DND-41 (cell line): ENCODE measurements at regions not wholly inside any gene's neighbourhood (a gene's known extent, or its start where the extent isn't known, plus 50 kb on each side); places are given as distances from the start of the nearest gene placed in this dataset.

Source experiments
- ATAC-seq: fragments of 200-7000 bp; cut with Tn5 transposase; 3 replicates; pipeline ENCODE4 v1.9.1; 2021; ENCODE audit warnings: low read depth; ENCODE audit not compliant: insufficient read depth
- DNase-seq: peaks from one replicate; pipeline ENCODE4 v3.0.0-alpha.2; 2020
- H2AFZ ChIP-seq: 2 replicates; pipeline ENCODE4 v1.6.0; 2012; ENCODE audit warnings: low read depth, low read length
- H3K27ac ChIP-seq: 2 replicates; pipeline ENCODE4 v1.5.1; 2012; ENCODE audit warnings: low read length, inconsistent platforms
- H3K27me3 ChIP-seq: fragments of 200-600 bp; sonication (generic); 2 replicates; pipeline ENCODE4 v1.6.0; 2012; ENCODE audit warnings: low read length, mild to moderate bottlenecking, inconsistent platforms; ENCODE audit not compliant: insufficient read depth, poor library complexity
- H3K36me3 ChIP-seq: 2 replicates; pipeline ENCODE4 v1.5.1; 2012; ENCODE audit warnings: low read length, inconsistent platforms; ENCODE audit not compliant: insufficient read depth
- H3K4me1 ChIP-seq: 2 replicates; pipeline ENCODE4 v1.5.1; 2012; ENCODE audit warnings: mild to moderate bottlenecking, low read length; ENCODE audit not compliant: insufficient read depth
- H3K4me2 ChIP-seq: 2 replicates; pipeline ENCODE4 v1.6.0; 2012; ENCODE audit warnings: mild to moderate bottlenecking, moderate library complexity, low read length, inconsistent platforms; ENCODE audit not compliant: insufficient read depth
- H3K4me3 ChIP-seq, 2 experiments: fragments of 200-600 bp in 1 of 2; shearing (Covaris generic) in 1 of 2; 2 replicates each; pipeline ENCODE4 v1.5.1; 2012 to 2016; ENCODE audit warnings: inconsistent platforms in 2 of 2, low read length in 2 of 2, mild to moderate bottlenecking in 2 of 2, low read depth in 1 of 2, moderate library complexity in 1 of 2
- H3K79me2 ChIP-seq: 2 replicates; pipeline ENCODE4 v1.6.0; 2012; ENCODE audit warnings: low read length, inconsistent platforms; ENCODE audit not compliant: insufficient read depth
- H3K9ac ChIP-seq: 2 replicates; pipeline ENCODE4 v1.6.0; 2012; ENCODE audit warnings: low read depth, mild to moderate bottlenecking, inconsistent platforms, low read length, moderate library complexity
- H3K9me3 ChIP-seq: 2 replicates; pipeline ENCODE4 v1.5.1; 2012; ENCODE audit warnings: low read length, moderate library complexity, mild to moderate bottlenecking, inconsistent platforms; ENCODE audit not compliant: insufficient read depth, severe bottlenecking
- H4K20me1 ChIP-seq: 2 replicates; pipeline ENCODE4 v1.6.0; 2012; ENCODE audit warnings: low read length; ENCODE audit not compliant: insufficient read depth
- EZH2 ChIP-seq: IDR thresholded peaks from 3 replicates; pipeline ENCODE4 v1.6.1; 2012; ENCODE audit warnings: borderline replicate concordance, low read depth, mild to moderate bottlenecking, moderate library complexity, low read length, inconsistent platforms; ENCODE audit not compliant: severe bottlenecking
- TF ChIP-seq, protein P1 (sequence below): IDR thresholded peaks from 2 replicates; pipeline ENCODE4 v1.5.1; 2012; ENCODE audit warnings: borderline replicate concordance, low read length, moderate library complexity, mild to moderate bottlenecking; ENCODE audit not compliant: poor library complexity, severe bottlenecking; ENCODE audit errors: extremely low read depth

DNA sequence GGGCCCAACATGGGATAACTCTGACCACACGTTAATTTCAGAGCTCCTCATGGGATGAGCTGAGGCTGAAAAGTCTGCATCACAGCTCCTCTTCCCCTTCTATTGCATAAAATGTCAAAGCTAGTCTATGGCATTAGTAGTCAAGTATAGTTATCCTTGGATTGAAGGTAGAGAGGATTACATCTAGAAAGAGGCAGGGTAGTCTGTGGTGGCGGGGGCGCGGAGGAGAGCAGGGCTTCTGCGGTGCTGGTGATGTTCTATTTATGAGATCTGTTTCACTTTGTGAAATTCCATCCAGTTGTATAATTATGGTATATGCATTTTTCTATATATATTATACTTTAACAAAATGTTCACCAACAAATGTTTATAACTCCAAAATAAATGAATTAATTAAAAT, 329.5 kb upstream of the GRAMD2B start:
- Histone ChIP-seq H2AFZ (no peak overlapping the region), H4K20me1 (no peaks in the 10 kb centered on the region), H3K4me2 (no peak overlapping the region), H3K79me2 (no peaks in the 10 kb centered on the region), H3K27ac (no peak overlapping the region), H3K9me3 (no peaks in the 10 kb centered on the region), H3K4me3 (no peak overlapping the region), H3K36me3 (no peaks in the 10 kb centered on the region), H3K9ac (no peak overlapping the region), H3K4me1 (no peaks in the 10 kb centered on the region), H3K27me3 (no peaks in the 10 kb centered on the region)
- DNase-seq (no peak), ATAC-seq (no peak)
- TF ChIP-seq, protein P1, sequence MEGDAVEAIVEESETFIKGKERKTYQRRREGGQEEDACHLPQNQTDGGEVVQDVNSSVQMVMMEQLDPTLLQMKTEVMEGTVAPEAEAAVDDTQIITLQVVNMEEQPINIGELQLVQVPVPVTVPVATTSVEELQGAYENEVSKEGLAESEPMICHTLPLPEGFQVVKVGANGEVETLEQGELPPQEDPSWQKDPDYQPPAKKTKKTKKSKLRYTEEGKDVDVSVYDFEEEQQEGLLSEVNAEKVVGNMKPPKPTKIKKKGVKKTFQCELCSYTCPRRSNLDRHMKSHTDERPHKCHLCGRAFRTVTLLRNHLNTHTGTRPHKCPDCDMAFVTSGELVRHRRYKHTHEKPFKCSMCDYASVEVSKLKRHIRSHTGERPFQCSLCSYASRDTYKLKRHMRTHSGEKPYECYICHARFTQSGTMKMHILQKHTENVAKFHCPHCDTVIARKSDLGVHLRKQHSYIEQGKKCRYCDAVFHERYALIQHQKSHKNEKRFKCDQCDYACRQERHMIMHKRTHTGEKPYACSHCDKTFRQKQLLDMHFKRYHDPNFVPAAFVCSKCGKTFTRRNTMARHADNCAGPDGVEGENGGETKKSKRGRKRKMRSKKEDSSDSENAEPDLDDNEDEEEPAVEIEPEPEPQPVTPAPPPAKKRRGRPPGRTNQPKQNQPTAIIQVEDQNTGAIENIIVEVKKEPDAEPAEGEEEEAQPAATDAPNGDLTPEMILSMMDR = no peak
- TF ChIP-seq EZH2 = no peak

DNA sequence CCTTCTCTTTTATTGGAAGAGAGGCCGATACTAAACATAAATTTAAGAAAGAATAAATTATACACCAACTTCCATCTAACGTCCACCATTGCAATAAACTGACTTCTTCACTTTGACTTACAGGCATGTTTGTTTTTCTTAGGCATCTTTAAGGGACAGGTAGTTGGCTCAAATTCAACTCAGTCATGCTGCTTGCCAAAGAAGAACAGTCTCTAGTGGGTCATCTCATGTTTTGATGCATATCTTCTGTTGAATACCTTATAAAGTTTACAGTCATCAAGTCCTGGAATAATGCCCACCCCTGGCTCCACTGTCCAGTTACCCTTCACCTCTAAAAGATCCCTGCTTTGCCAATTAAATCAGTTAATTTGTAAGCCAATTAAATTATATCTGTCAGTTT, 328.2 kb upstream of the GRAMD2B start:
- DNase-seq = no peak
- H3K79me2 ChIP-seq = no peaks in the 10 kb centered on the region
- H3K36me3 ChIP-seq = no peaks in the 10 kb centered on the region
- H3K4me2 ChIP-seq = no peak overlapping the region
- H3K27me3 ChIP-seq = no peaks in the 10 kb centered on the region
- no peak for ATAC-seq
- no peaks in the 10 kb centered on the region for H3K9me3 ChIP-seq
- H2AFZ ChIP-seq = no peak overlapping the region
- H3K27ac ChIP-seq = no peak overlapping the region
- H3K9ac ChIP-seq = no peak overlapping the region
- H3K4me1 ChIP-seq = no peaks in the 10 kb centered on the region
- TF ChIP-seq, protein P1 = no peak
- H3K4me3 ChIP-seq = no peak overlapping the region
- H4K20me1 ChIP-seq = no peaks in the 10 kb centered on the region

DNA sequence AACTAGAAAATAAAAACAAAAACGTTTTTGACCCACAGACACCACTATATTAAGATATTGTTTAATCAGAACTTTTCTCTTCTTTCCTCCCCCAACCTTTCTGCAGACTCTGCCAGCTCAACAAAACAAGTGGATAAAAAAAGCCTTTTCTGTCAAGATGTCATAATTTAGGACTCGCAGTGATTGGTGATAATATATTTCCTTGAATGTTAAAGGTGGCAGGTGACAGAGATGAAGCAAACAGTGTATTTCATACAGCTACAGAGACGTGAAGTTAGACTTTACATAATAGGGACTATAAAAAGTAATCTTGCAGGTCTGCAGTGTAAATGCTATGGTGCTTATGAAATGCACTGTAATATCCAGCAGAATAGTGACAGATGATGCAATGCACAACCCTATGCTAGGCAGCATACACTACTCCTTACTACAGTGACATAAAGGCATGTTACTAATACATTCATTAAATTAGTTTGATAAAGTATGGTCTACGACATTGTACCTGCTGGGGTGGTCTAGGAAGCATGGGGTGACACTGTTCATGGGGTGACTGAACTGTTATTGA, 326.7 kb upstream of the GRAMD2B start:
- no peak for DNase-seq
- TF ChIP-seq, protein P1 = no peak
- TF ChIP-seq EZH2 = no peak
- Histone ChIP-seq H3K79me2 (no peaks in the 10 kb centered on the region), H3K9ac (no peak overlapping the region), H3K9me3 (no peaks in the 10 kb centered on the region), H3K27me3 (no peaks in the 10 kb centered on the region), H4K20me1 (no peaks in the 10 kb centered on the region), H3K27ac (no peak overlapping the region), H2AFZ (no peak overlapping the region), H3K4me3 (no peak overlapping the region), H3K4me1 (no peaks in the 10 kb centered on the region), H3K4me2 (no peak overlapping the region), H3K36me3 (no peaks in the 10 kb centered on the region)
- ATAC-seq = no peak

DNA sequence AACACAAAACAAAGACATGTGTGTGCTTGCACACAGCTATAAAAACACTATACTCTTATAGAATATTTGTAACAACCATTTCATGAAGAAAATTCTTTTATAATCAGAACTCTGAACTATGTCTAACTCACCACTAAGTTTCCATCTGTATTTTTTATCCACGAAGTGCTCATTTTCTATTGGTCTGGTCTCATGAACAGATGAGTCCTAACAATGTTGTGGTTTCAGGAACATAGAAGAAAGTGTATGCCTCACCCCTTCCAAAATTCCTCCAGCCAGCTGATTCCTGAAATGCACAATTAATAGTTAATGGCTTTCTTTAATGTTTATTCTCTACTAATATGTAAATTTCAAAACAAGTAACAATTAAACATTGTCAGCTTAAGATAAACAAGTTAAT, 325.3 kb upstream of the GRAMD2B start:
- Histone ChIP-seq H3K27ac (no peak overlapping the region), H2AFZ (no peak overlapping the region), H3K9me3 (no peaks in the 10 kb centered on the region), H3K79me2 (no peaks in the 10 kb centered on the region), H4K20me1 (no peaks in the 10 kb centered on the region), H3K4me2 (no peak overlapping the region), H3K4me3 (no peak overlapping the region), H3K36me3 (no peaks in the 10 kb centered on the region), H3K27me3 (no peaks in the 10 kb centered on the region), H3K9ac (no peak overlapping the region), H3K4me1 (no peaks in the 10 kb centered on the region)
- TF ChIP-seq, protein P1 = no peak
- TF ChIP-seq EZH2 = no peak
- ATAC-seq (no peak), DNase-seq (no peak)
